RPMI8226 (cell line): ENCODE measurements at regions not wholly inside any gene's neighbourhood (a gene's known extent, or its start where the extent isn't known, plus 50 kb on each side); places are given as distances from the start of the nearest gene placed in this dataset.
"Not testable (repeated sequence)": the region's sequence is repeated elsewhere in the genome, so short reads cannot be mapped to it uniquely, and the experiment has no call there.

Experiments
- DNase-seq: peaks from one replicate; pipeline ENCODE4 v3.0.0-alpha.2; 2015

GRCh38 chr2:76697439-76697838 lies 824.7 kb downstream of the LRRTM4 start:
- not testable (repeated sequence) for DNase-seq

- no peak for DNase-seq
Measured at GRCh38 chr2:76692908-76693307, 829.3 kb downstream of the LRRTM4 start.

- DNase-seq, result no peak
Measured at GRCh38 chr2:76688732-76689131, 833.4 kb downstream of the LRRTM4 start.

- no peak for DNase-seq
Measured at GRCh38 chr2:76687923-76688322, 834.3 kb downstream of the LRRTM4 start.

GRCh38 chr2:76684756-76685155 lies 837.4 kb downstream of the LRRTM4 start:
- DNase-seq, result no peak

- no peak for DNase-seq
Measured at GRCh38 chr2:76679025-76679396, 843.2 kb downstream of the LRRTM4 start.

GRCh38 chr2:76678383-76679024 lies 843.7 kb downstream of the LRRTM4 start:
- DNase-seq, result no peak

- no peak for DNase-seq
Measured at GRCh38 chr2:76675212-76675611, 847.0 kb downstream of the LRRTM4 start.

GRCh38 chr2:76672798-76673197 lies 849.4 kb downstream of the LRRTM4 start:
- no peak for DNase-seq

- no peak for DNase-seq
Measured at GRCh38 chr2:76669966-76670465, 852.2 kb downstream of the LRRTM4 start.

GRCh38 chr2:76668279-76668678 lies 853.9 kb downstream of the LRRTM4 start:
- DNase-seq, result no peak

- no peak for DNase-seq
Measured at GRCh38 chr2:76667821-76668271, 854.3 kb downstream of the LRRTM4 start.

- DNase-seq, result no peak
Measured at GRCh38 chr2:76642129-76642528, 880.0 kb downstream of the LRRTM4 start.

- no peak for DNase-seq
Measured at GRCh38 chr2:76641506-76641905, 880.7 kb downstream of the LRRTM4 start.

GRCh38 chr2:76640905-76641304 lies 881.3 kb downstream of the LRRTM4 start:
- no peak for DNase-seq

GRCh38 chr2:76639171-76639680 lies 883.0 kb downstream of the LRRTM4 start:
- DNase-seq, result no peak

- DNase-seq, result no peak
Measured at GRCh38 chr2:76633276-76633921, 888.8 kb downstream of the LRRTM4 start.

- no peak for DNase-seq
Measured at GRCh38 chr2:76625101-76625500, 897.1 kb downstream of the LRRTM4 start.

- DNase-seq, result no peak
Measured at GRCh38 chr2:76613330-76613729, 902.6 kb upstream of the GCFC2 start.

- no peak for DNase-seq
Measured at GRCh38 chr2:76612764-76613163, 902.0 kb upstream of the GCFC2 start.

- DNase-seq, result no peak
Measured at GRCh38 chr2:76610451-76610850, 899.7 kb upstream of the GCFC2 start.

GRCh38 chr2:76599732-76600368 lies 889.1 kb upstream of the GCFC2 start:
- DNase-seq, result peak; percentile 87

- no peak for DNase-seq
Measured at GRCh38 chr2:76584474-76584873, 873.8 kb upstream of the GCFC2 start.

GRCh38 chr2:76579911-76580310 lies 869.2 kb upstream of the GCFC2 start:
- no peak for DNase-seq
